Neural progenitor cell (in vitro differentiated cells): ENCODE measurements at regions not wholly inside any gene's neighbourhood (a gene's known extent, or its start where the extent isn't known, plus 50 kb on each side); places are given as distances from the start of the nearest gene placed in this dataset.

ENCODE experiments used
- DNase-seq: peaks from one replicate; pipeline ENCODE4 v3.0.0-alpha.2; 2016; ENCODE audit warnings: low spot score
- H2AFZ ChIP-seq: fragments of 200-600 bp; sonication (generic); replicated peaks from 2 replicates; pipeline ENCODE4 v1.6.1; 2016; ENCODE audit warnings: antibody characterized with exemption
- H3F3A ChIP-seq: fragments of 200-600 bp; sonication (generic); 2 replicates; pipeline ENCODE4 v1.6.1; 2016; ENCODE audit warnings: antibody characterized with exemption, low read depth
- H3K27ac ChIP-seq: fragments of 200-600 bp; sonication (generic); 2 replicates; pipeline ENCODE4 v1.5.1; 2016; ENCODE audit warnings: mild to moderate bottlenecking
- H3K27me3 ChIP-seq: fragments of 200-600 bp; sonication (generic); 2 replicates; pipeline ENCODE4 v1.6.1; 2016; ENCODE audit warnings: mild to moderate bottlenecking, moderate library complexity
- H3K36me3 ChIP-seq: fragments of 200-600 bp; sonication (generic); 2 replicates; pipeline ENCODE4 v1.5.1; 2016
- H3K4me1 ChIP-seq: fragments of 200-600 bp; sonication (generic); 2 replicates; pipeline ENCODE4 v1.6.1; 2016; ENCODE audit warnings: mixed run types
- H3K4me2 ChIP-seq: fragments of 200-600 bp; sonication (generic); 2 replicates; pipeline ENCODE4 v1.6.1; 2016
- H3K4me3 ChIP-seq: fragments of 200-600 bp; sonication (generic); 2 replicates; pipeline ENCODE4 v1.5.1; 2016
- H3K79me2 ChIP-seq: fragments of 200-600 bp; sonication (generic); 2 replicates; pipeline ENCODE4 v1.6.1; 2016; ENCODE audit warnings: low read depth
- H3K9ac ChIP-seq: fragments of 200-600 bp; sonication (generic); 2 replicates; pipeline ENCODE4 v1.6.1; 2016
- H3K9me3 ChIP-seq: fragments of 200-600 bp; sonication (generic); 2 replicates; pipeline ENCODE4 v1.5.1; 2016; ENCODE audit warnings: low read depth
- H4K20me1 ChIP-seq: fragments of 200-600 bp; sonication (generic); 2 replicates; pipeline ENCODE4 v1.6.1; 2016; ENCODE audit warnings: low read depth
- H3K27ac Mint-ChIP-seq: 3 replicates; pipeline ENCODE4 v1.8.0; 2021; ENCODE audit warnings: mixed read lengths
- H3K27me3 Mint-ChIP-seq: 2 replicates; pipeline ENCODE4 v1.8.0; 2022; ENCODE audit warnings: low read depth, mild to moderate bottlenecking, inconsistent platforms, moderate library complexity, mixed read lengths; ENCODE audit not compliant: insufficient read depth
- H3K36me3 Mint-ChIP-seq: 3 replicates; pipeline ENCODE4 v1.8.0; 2021; ENCODE audit warnings: mixed read lengths
- H3K4me1 Mint-ChIP-seq: 3 replicates; pipeline ENCODE4 v1.8.0; 2021; ENCODE audit warnings: mixed read lengths
- H3K4me3 Mint-ChIP-seq: 3 replicates; pipeline ENCODE4 v1.8.0; 2021; ENCODE audit warnings: mild to moderate bottlenecking, moderate library complexity, mixed read lengths
- H3K9me3 Mint-ChIP-seq: 3 replicates; pipeline ENCODE4 v1.8.0; 2020; ENCODE audit warnings: mixed read lengths
- CTCF ChIP-seq: fragments of 200-600 bp; sonication (generic); IDR thresholded peaks from 2 replicates; pipeline ENCODE4 v1.5.1; 2017; ENCODE audit warnings: antibody characterized with exemption, mild to moderate bottlenecking
- EZH2 ChIP-seq: fragments of 200-600 bp; sonication (generic); IDR thresholded peaks from 2 replicates; pipeline ENCODE4 v1.6.1; 2017; ENCODE audit warnings: antibody characterized with exemption, mild to moderate bottlenecking, moderate library complexity
- EZH2phosphoT487 ChIP-seq: fragments of 200-600 bp; sonication (generic); IDR thresholded peaks from 2 replicates; pipeline ENCODE4 v1.6.1; 2017; ENCODE audit warnings: antibody characterized with exemption

- H3F3A ChIP-seq, result no peaks in the 10 kb centered on the region
- H3K4me3 ChIP-seq, result no peak overlapping the region
- Mint-ChIP-seq H3K4me1 (peaks cover 8% of the 10 kb centered on the region), H3K27me3 (no peaks in the 10 kb centered on the region), H3K36me3 (no peaks in the 10 kb centered on the region), H3K9me3 (peaks cover 11% of the 10 kb centered on the region), H3K27ac (no peak overlapping the region), H3K4me3 (no peak overlapping the region)
- no peaks in the 10 kb centered on the region for H3K79me2 ChIP-seq
- no peaks in the 10 kb centered on the region for H3K36me3 ChIP-seq
- H3K27me3 ChIP-seq, result no peaks in the 10 kb centered on the region
- no peaks in the 10 kb centered on the region for H3K9me3 ChIP-seq
- H2AFZ ChIP-seq, result no peak overlapping the region
- H3K9ac ChIP-seq, result no peak overlapping the region
- H4K20me1 ChIP-seq, result no peaks in the 10 kb centered on the region
- H3K27ac ChIP-seq, result no peak overlapping the region
- TF ChIP-seq EZH2 (no peak), EZH2phosphoT487 (no peak), CTCF (no peak)
- H3K4me2 ChIP-seq, result no peak overlapping the region
- no peak for DNase-seq
- H3K4me1 ChIP-seq, result peaks cover 9% of the 10 kb centered on the region
Observed at GRCh38 chr2:60226943-60227342, 326.5 kb downstream of the BCL11A start.

GRCh38 chr2:60226191-60226590 is 327.3 kb downstream of the BCL11A start:
- Histone ChIP-seq H3F3A (no peaks in the 10 kb centered on the region), H3K4me2 (no peak overlapping the region), H2AFZ (no peak overlapping the region), H4K20me1 (no peaks in the 10 kb centered on the region), H3K4me1 (peaks cover 9% of the 10 kb centered on the region), H3K27me3 (no peaks in the 10 kb centered on the region), H3K27ac (no peak overlapping the region), H3K9me3 (no peaks in the 10 kb centered on the region), H3K4me3 (no peak overlapping the region), H3K9ac (no peak overlapping the region), H3K36me3 (no peaks in the 10 kb centered on the region), H3K79me2 (no peaks in the 10 kb centered on the region)
- H3K4me3 Mint-ChIP-seq, result no peak overlapping the region
- TF ChIP-seq EZH2, result no peak
- no peak for TF ChIP-seq CTCF
- TF ChIP-seq EZH2phosphoT487, result no peak
- no peaks in the 10 kb centered on the region for H3K27me3 Mint-ChIP-seq
- H3K27ac Mint-ChIP-seq, result no peak overlapping the region
- DNase-seq, result no peak
- H3K36me3 Mint-ChIP-seq, result no peaks in the 10 kb centered on the region
- H3K9me3 Mint-ChIP-seq, result peaks cover 8% of the 10 kb centered on the region
- peaks cover 8% of the 10 kb centered on the region for H3K4me1 Mint-ChIP-seq

GRCh38 chr2:60223859-60224258 is 329.6 kb downstream of the BCL11A start:
- Histone ChIP-seq H3K9me3 (no peaks in the 10 kb centered on the region), H3K4me1 (peaks cover 9% of the 10 kb centered on the region), H3K36me3 (no peaks in the 10 kb centered on the region), H3F3A (no peaks in the 10 kb centered on the region), H3K27me3 (no peaks in the 10 kb centered on the region), H3K4me3 (no peak overlapping the region), H3K79me2 (no peaks in the 10 kb centered on the region), H2AFZ (no peak overlapping the region), H3K27ac (no peak overlapping the region), H3K4me2 (no peak overlapping the region), H3K9ac (no peak overlapping the region), H4K20me1 (no peaks in the 10 kb centered on the region)
- H3K9me3 Mint-ChIP-seq, result no peaks in the 10 kb centered on the region
- H3K36me3 Mint-ChIP-seq, result no peaks in the 10 kb centered on the region
- no peak for DNase-seq
- H3K4me3 Mint-ChIP-seq, result no peak overlapping the region
- H3K27me3 Mint-ChIP-seq, result no peaks in the 10 kb centered on the region
- no peak for TF ChIP-seq CTCF
- TF ChIP-seq EZH2phosphoT487, result no peak
- TF ChIP-seq EZH2, result no peak
- H3K27ac Mint-ChIP-seq, result no peak overlapping the region
- peaks cover 8% of the 10 kb centered on the region for H3K4me1 Mint-ChIP-seq

GRCh38 chr2:60221098-60221497 is 332.4 kb downstream of the BCL11A start:
- Mint-ChIP-seq H3K4me1 (peaks cover 11% of the 10 kb centered on the region), H3K27me3 (no peaks in the 10 kb centered on the region), H3K36me3 (no peaks in the 10 kb centered on the region), H3K4me3 (no peak overlapping the region), H3K27ac (no peak overlapping the region), H3K9me3 (no peaks in the 10 kb centered on the region)
- Histone ChIP-seq H2AFZ (no peak overlapping the region), H3K27me3 (no peaks in the 10 kb centered on the region), H3K36me3 (no peaks in the 10 kb centered on the region), H3K27ac (no peak overlapping the region), H3F3A (peaks cover 6% of the 10 kb centered on the region), H3K4me2 (no peak overlapping the region), H3K9me3 (no peaks in the 10 kb centered on the region), H4K20me1 (no peaks in the 10 kb centered on the region), H3K4me3 (no peak overlapping the region), H3K9ac (no peak overlapping the region), H3K4me1 (peaks cover 16% of the 10 kb centered on the region), H3K79me2 (no peaks in the 10 kb centered on the region)
- TF ChIP-seq CTCF (no peak), EZH2phosphoT487 (no peak), EZH2 (no peak)
- DNase-seq, result no peak
